Stimulated activated CD8-positive, alpha-beta memory T cell treated with anti-CD3 and anti-CD28 coated beads, Interleukin-4, amount 100 ng/mL, for 4 hours (primary cell): ENCODE measurements at regions not wholly inside any gene's neighbourhood (a gene's known extent, or its start where the extent isn't known, plus 50 kb on each side); places are given as distances from the start of the nearest gene placed in this dataset.
"Not testable (repeated sequence)": the region's sequence is repeated elsewhere in the genome, so short reads cannot be mapped to it uniquely, and the experiment has no call there.

ENCODE experiments used
- DNase-seq, 2 donors: peaks; one replicate each; pipeline ENCODE4 v3.0.0-alpha.2; 2020; ENCODE audit warnings: low read depth in 2 of 2, low spot score in 1 of 2

DNA sequence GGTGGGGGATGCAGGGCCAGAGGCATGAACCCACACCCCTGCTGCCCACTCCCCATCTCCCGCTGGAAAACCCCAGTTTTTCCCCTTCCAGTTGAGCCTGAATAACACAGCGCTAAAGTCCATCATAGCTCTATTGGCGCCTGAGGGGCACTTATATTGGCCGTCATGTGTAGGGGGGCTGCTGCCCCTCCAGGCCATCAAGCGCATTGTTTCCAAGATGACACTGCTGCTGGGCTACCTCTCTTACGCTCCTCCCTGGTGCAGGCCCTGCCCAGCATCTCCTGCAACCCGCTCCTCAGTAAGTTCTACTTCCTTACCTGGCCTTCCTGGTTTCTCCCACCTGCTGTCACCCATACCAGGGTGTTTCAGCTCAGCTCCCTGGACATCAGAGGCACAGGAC lies 205.0 kb upstream of the RPL34 start:
- DNase-seq, result no peak

DNA sequence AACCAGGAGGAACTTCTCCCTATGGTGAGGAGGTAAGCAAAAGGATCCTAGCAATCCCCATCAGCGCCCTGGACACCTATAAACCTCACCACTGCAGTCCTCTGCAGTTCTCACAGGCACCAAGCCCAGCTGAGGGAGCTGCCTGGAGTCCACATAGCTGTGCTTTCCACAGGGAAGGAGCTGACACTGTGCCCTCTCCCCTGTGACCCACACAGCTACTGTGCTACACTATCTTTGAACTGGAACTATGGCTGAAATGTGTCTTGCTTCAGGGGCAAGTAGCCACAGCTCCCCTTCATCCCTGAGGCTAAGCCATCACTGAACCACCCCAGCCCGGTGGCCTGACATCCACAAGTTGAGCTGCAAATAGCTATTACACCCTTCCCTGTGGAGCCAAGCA lies 208.5 kb upstream of the RPL34 start:
- DNase-seq, result no peak

DNA sequence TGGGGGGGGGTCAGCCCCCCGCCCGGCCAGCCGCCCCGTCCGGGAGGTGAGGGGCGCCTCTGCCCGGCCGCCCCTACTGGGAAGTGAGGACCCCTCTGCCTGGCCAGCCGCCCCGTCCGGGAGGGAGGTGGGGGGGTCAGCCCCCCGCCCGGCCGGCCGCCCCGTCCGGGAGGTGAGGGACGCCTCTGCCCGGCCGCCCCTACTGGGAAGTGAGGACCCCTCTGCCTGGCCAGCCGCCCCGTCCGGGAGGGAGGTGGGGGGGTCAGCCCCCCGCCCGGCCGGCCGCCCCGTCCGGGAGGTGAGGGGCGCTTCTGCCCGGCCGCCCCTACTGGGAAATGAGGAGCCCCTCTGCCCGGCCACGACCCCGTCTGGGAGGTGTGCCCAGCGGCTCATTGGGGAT lies 210.7 kb upstream of the RPL34 start:
- not testable (repeated sequence) for DNase-seq

GRCh38 chr4:108405586-108405985 lies 214.8 kb upstream of the RPL34 start:
- DNase-seq, result no peak

- no peak for DNase-seq
These were observed 220.1 kb upstream of the RPL34 start for GRCh38 chr4:108400309-108400708.

DNA sequence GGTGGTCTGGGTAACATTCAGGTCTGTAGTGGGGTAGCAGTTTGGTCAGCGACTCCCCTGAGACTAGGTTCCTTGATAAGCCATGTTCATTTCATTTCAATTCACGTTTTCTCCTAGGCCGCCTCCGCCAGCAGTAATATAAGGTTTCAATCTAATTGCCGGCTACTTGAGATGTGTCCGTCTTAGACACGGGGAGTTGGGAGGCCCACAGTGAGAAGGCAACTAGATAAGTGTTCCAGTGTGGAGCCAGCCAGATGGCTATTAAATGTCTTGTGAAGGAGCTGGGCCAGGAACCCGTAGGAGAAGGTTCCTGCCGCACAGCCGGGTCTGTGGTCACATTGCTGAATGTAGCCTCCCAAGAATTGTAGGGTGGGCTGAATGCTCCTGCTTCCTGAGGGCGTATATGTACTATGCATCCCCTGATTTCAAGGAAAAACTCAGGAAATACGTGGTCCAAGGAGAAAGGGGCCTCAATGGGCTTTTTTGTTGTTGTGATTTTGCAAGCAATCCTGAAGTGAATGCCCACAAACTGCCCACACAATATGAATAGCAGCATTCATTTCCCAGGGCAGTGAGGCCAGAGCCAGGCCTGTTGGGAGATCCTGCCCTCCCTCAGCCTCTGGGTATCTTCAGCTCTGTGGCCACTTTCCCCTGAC lies 220.6 kb upstream of the RPL34 start:
- DNase-seq, result no peak

GRCh38 chr4:108398836-108399235 lies 221.5 kb upstream of the RPL34 start:
- DNase-seq, result no peak

DNA sequence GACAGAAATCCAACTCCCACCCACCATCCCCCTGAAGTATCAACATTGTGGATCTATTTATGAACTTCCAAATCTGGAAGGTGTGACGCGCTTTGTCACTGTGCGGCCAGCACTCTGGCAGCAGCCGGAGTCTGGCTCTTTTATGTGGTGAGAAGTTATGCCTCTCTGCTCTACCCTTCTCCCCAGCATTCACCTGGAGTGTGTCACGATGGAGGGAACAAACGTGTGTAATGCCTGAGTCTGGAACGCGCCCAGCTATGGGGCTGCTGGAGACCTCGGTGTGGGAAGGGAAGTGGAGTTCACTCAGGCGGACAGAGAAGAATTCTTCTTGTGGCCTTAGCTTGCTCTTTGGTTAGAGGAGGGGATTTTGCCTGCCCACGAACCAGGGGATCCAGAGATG lies 222.1 kb upstream of the RPL34 start:
- no peak for DNase-seq

- no peak for DNase-seq
These were observed 222.5 kb upstream of the RPL34 start for GRCh38 chr4:108397850-108398249.

GRCh38 chr4:108396900-108397497 lies 223.4 kb upstream of the RPL34 start:
- no peak for DNase-seq

GRCh38 chr4:108395786-108396185 lies 224.6 kb upstream of the RPL34 start:
- DNase-seq, result no peak

DNA sequence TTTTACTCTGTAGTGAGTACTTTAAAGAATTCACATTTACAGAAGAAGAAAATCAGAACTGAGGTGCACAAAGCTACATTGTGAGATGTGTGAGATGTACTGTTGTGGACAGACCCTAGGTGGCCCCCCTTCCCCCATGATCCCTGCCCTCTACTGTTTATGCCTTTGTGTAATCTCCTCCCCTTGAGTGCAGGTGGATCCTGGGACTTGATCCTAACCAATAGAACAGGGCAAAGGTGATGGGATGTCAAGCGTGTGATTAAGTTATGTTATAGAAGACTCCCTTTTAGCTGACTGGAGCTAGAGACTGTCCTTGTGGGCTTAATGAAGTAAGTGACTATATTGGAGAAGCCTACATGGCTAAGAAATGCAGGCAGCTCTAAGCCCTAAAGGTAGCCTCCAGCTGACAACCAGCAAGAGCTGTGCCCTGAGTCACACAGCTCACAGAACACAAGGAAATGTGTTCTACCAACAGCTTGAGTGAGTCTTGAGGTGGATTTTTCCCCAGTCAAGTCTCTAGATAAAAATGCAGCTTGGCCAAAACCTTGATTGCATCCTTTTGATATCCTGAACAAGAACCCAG lies 225.2 kb upstream of the LEF1 start:
- no peak for DNase-seq

GRCh38 chr4:108391701-108392455 lies 223.1 kb upstream of the LEF1 start:
- no peak for DNase-seq

- no peak for DNase-seq
These were observed 216.3 kb upstream of the LEF1 start for GRCh38 chr4:108385076-108385475.

DNA sequence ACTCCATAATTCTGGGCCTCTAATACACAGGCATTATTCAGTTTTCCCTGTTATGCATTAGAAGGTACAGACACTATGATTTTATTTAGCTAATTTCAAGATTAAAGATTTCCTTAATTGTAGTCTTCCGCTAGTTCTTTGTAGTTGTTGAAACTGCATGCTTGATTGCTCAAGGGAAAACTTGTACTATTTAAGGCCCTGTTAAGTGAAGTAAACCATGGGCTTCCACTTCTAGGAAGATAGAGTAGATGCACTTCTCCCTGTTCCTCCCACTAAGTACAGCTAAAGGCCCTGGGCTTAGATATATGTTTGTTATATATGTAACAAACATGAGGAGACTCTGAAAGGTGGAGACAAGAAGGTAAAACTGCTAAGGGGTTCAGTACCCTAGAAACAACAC lies 215.8 kb upstream of the LEF1 start:
- DNase-seq, result no peak

- no peak for DNase-seq
These were observed 214.4 kb upstream of the LEF1 start for GRCh38 chr4:108383157-108383556.

GRCh38 chr4:108382751-108383150 lies 214.0 kb upstream of the LEF1 start:
- no peak for DNase-seq

GRCh38 chr4:108378164-108378563 lies 209.4 kb upstream of the LEF1 start:
- DNase-seq, result no peak

- DNase-seq, result no peak
These were observed 208.3 kb upstream of the LEF1 start for GRCh38 chr4:108377021-108377420.

DNA sequence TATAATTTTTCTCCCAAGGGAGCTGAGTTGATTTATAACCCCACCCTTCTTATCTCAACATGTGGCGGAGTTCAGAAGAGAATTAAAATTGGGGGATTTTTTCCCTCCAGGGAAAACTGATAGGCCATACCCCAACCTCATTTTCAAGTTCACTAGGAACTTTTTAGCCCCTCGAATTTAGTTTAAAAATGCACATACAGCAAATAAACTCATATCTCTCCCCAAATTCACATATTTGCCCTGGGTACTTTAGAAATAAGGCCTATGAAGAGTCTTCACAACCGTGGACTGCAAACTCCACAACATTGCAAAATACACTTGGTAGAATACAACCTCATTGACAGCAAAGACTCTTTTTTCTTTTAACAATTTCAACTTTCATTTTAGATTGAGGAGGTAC lies 206.7 kb upstream of the LEF1 start:
- DNase-seq, result no peak

DNA sequence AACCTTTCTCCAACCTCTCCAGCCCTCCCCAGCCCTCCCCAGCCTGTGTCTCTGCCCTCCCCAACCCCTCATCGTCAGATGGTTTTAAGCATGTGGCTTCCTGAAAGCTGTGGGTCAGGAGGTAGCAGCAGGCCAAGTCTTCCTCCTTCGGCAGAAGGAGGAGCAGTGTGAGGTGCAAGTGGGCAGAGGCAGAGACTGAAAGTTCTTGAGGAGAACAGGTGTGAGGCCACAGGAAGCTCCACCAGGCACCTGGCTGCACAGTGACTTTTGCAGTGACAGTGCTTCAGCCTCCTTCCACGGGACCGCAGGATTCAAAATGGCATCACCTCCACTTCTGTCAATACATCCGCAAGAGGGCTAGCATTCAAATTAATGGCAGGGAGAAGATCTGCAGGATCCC lies 203.9 kb upstream of the LEF1 start:
- DNase-seq, result no peak

GRCh38 chr4:108371282-108371681 lies 202.6 kb upstream of the LEF1 start:
- DNase-seq, result no peak
